ENCODE measurements at regions not wholly inside any gene's neighbourhood (a gene's known extent, or its start where the extent isn't known, plus 50 kb on each side); places are given as distances from the start of the nearest gene placed in this dataset.

DNA sequence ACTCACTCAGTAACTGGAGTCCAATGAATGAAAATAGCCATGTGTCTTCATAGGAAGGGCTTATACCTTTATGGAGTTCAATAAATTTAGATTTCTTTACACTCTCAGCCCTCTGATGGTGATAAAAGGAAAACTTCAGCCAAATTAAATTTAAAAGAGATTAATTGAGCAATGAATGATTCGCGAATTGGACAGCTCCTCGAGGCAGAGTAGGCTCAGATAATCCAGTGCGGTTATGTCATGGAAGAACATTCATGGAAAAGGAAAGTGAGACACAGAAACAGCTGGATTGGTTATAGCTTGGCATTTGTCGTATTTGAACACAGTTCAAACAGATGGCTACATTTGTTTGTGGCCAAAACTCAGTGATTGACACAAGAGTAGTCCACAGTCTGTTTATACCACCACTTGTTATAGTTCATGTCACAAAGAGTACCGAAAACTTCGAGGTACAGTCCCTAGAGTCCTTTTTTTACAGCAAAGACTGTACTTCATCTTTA is 54.6 kb upstream of the TACR3 start:
- BruUV-seq (replicated peaks) = no TSS peak
- Histone ChIP-seq H3K36me3 (ENCODE audit: control insufficient read depth in 1 of 2, insufficient read depth in 2 of 2, low read length in 2 of 2) (no peaks in the 10 kb centered on the region), H3K4me1 (ENCODE audit: control insufficient read depth in 1 of 2, insufficient read depth in 2 of 2, low read length in 2 of 2) (peaks cover 0 to 5% of the 10 kb centered on the region in 2 experiments; a peak in 1 of 4 replicates), H3K9ac (ENCODE audit: low read length) (no peak overlapping the region), H2AFZ (ENCODE audit: low read depth, low read length, poor library complexity, severe bottlenecking) (peak overlapping the region; percentile 22), H3K9me3 (ENCODE audit: control insufficient read depth in 1 of 2, insufficient read depth in 1 of 2, low read depth in 1 of 2, low read length in 2 of 2) (no peaks in the 10 kb centered on the region), H3K9me2 (ENCODE audit: insufficient read depth) (no peaks in the 10 kb centered on the region), H3K27ac (ENCODE audit: low read depth, low read length) (no peak overlapping the region), H4K20me1 (ENCODE audit: insufficient read depth) (no peaks in the 10 kb centered on the region), H3K27me3 (ENCODE audit: insufficient read depth, low read length) (no peaks in the 10 kb centered on the region), H3K79me2 (ENCODE audit: insufficient read depth, low read length) (no peaks in the 10 kb centered on the region), H3K4me2 (ENCODE audit: low read length) (no peak overlapping the region), H3K4me3 (replicated peaks in 1 of 2; ENCODE audit: low read depth in 1 of 2, low read length in 2 of 2) (no peak overlapping the region)
- RAD21 ChIA-PET (ENCODE audit: low non-redundant PET in 1 of 2, low total read pairs in 2 of 2, uncharacterized antibody in 2 of 2, unreplicated experiment in 2 of 2) = no interaction called here
- CTCF ChIA-PET = no interaction called here
- intact Hi-C loops (cut with micrococcal nuclease) = no loop called here
- DNase-seq (ENCODE audit: low read depth, low spot score) (no peak), ATAC-seq (no peak)
- TF ChIP-seq, protein P1, sequence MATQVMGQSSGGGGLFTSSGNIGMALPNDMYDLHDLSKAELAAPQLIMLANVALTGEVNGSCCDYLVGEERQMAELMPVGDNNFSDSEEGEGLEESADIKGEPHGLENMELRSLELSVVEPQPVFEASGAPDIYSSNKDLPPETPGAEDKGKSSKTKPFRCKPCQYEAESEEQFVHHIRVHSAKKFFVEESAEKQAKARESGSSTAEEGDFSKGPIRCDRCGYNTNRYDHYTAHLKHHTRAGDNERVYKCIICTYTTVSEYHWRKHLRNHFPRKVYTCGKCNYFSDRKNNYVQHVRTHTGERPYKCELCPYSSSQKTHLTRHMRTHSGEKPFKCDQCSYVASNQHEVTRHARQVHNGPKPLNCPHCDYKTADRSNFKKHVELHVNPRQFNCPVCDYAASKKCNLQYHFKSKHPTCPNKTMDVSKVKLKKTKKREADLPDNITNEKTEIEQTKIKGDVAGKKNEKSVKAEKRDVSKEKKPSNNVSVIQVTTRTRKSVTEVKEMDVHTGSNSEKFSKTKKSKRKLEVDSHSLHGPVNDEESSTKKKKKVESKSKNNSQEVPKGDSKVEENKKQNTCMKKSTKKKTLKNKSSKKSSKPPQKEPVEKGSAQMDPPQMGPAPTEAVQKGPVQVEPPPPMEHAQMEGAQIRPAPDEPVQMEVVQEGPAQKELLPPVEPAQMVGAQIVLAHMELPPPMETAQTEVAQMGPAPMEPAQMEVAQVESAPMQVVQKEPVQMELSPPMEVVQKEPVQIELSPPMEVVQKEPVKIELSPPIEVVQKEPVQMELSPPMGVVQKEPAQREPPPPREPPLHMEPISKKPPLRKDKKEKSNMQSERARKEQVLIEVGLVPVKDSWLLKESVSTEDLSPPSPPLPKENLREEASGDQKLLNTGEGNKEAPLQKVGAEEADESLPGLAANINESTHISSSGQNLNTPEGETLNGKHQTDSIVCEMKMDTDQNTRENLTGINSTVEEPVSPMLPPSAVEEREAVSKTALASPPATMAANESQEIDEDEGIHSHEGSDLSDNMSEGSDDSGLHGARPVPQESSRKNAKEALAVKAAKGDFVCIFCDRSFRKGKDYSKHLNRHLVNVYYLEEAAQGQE (IDR thresholded peaks at IDR 0.05; ENCODE audit: low read depth) = peak; percentile 22
- TF ChIP-seq YY1 (IDR thresholded peaks at IDR 0.05; ENCODE audit: extremely low read depth, insufficient replicate concordance, low read depth, low read length) = no peak
- POLR2A ChIA-PET = no interaction called here

DNA sequence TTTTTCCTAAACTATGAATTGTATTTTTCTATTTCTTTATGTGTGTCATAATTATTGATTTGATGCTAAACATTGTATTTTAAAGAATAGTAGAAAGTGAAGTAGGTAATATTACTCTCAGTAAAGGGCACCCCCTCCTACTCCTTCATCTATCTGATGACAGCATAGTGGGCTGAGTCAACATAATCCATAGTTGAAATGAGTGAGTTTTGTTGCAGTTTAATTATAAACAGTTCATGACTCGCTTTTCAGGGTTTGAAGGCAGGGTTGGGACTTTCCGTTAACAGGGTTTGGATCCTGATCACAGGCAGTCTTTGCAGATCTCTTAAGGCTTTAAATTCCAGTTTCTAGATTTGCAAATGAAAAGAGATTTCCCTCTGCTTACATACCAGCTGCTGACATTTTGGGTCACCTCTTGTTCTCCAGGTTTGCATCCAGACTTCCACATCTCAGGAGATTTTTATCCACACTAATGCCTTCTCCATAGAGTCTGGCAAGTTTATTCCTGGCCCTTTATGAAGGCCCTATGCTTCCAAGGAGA is 54.0 kb upstream of the TACR3 start:
- DNase-seq (ENCODE audit: low read depth, low spot score) (no peak), ATAC-seq (no peak)
- H3K27me3 ChIP-seq (ENCODE audit: insufficient read depth, low read length) = no peaks in the 10 kb centered on the region
- no peak overlapping the region for H3K27ac ChIP-seq (ENCODE audit: low read depth, low read length)
- H3K9me3 ChIP-seq (ENCODE audit: control insufficient read depth in 1 of 2, insufficient read depth in 1 of 2, low read depth in 1 of 2, low read length in 2 of 2) = no peaks in the 10 kb centered on the region
- CTCF ChIA-PET = no interaction called here
- POLR2A ChIA-PET = no interaction called here
- intact Hi-C loops (cut with micrococcal nuclease) = no loop called here
- H4K20me1 ChIP-seq (ENCODE audit: insufficient read depth) = no peaks in the 10 kb centered on the region
- H3K9ac ChIP-seq (ENCODE audit: low read length) = no peak overlapping the region
- H3K4me1 ChIP-seq (ENCODE audit: control insufficient read depth in 1 of 2, insufficient read depth in 2 of 2, low read length in 2 of 2) = peaks cover 0 to 5% of the 10 kb centered on the region in 2 experiments; a peak in 1 of 4 replicates
- H3K36me3 ChIP-seq (ENCODE audit: control insufficient read depth in 1 of 2, insufficient read depth in 2 of 2, low read length in 2 of 2) = no peaks in the 10 kb centered on the region
- H3K79me2 ChIP-seq (ENCODE audit: insufficient read depth, low read length) = no peaks in the 10 kb centered on the region
- BruUV-seq (replicated peaks) = no TSS peak
- H3K4me3 ChIP-seq (replicated peaks in 1 of 2; ENCODE audit: low read depth in 1 of 2, low read length in 2 of 2) = no peak overlapping the region
- RAD21 ChIA-PET (ENCODE audit: low non-redundant PET in 1 of 2, low total read pairs in 2 of 2, uncharacterized antibody in 2 of 2, unreplicated experiment in 2 of 2) = no interaction called here
- no peak overlapping the region for H3K4me2 ChIP-seq (ENCODE audit: low read length)
- H2AFZ ChIP-seq (ENCODE audit: low read depth, low read length, poor library complexity, severe bottlenecking) = no peak overlapping the region
- no peak for TF ChIP-seq SRF (IDR thresholded peaks at IDR 0.05; ENCODE audit: low read depth)
- no peaks in the 10 kb centered on the region for H3K9me2 ChIP-seq (ENCODE audit: insufficient read depth)
